NCI-H345 (cell line): ENCODE measurements at regions not wholly inside any gene's neighbourhood (a gene's known extent, or its start where the extent isn't known, plus 50 kb on each side); places are given as distances from the start of the nearest gene placed in this dataset.
"Not testable (repeated sequence)": the region's sequence is repeated elsewhere in the genome, so short reads cannot be mapped to it uniquely, and the experiment has no call there.

ENCODE experiments used
- DNase-seq: peaks from one replicate; lab custom pipeline; 2025; lab: John Stamatoyannopoulos, UW

GRCh38 chr9:102941868-102942267 is 53.3 kb upstream of the CYLC2 start:
- DNase-seq, result no peak

GRCh38 chr9:102922526-102922925 is 72.6 kb upstream of the CYLC2 start:
- DNase-seq, result no peak

- DNase-seq, result no peak
Measured at GRCh38 chr9:102911185-102911584, 83.9 kb upstream of the CYLC2 start.

GRCh38 chr9:102905795-102906194 is 89.3 kb upstream of the CYLC2 start:
- not testable (repeated sequence) for DNase-seq

DNA sequence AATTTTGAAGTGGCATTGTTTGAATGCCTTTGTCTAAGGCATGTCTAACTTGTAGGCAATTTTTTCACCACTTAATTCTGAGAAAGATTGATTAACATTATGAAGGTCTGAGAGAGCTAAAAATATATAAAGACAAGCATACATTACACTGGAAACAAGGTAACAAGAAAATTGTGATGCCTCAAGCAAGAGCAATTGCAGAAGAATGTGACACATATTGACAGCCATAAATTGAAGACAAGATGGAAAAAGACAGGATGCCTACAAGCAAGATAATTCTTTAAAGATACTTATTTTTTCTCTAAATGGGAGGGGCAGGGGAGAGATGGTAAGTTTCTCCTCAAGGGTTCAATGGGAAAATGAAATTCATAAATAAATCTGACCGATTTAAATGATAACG is 103.1 kb upstream of the CYLC2 start:
- DNase-seq, result no peak

DNA sequence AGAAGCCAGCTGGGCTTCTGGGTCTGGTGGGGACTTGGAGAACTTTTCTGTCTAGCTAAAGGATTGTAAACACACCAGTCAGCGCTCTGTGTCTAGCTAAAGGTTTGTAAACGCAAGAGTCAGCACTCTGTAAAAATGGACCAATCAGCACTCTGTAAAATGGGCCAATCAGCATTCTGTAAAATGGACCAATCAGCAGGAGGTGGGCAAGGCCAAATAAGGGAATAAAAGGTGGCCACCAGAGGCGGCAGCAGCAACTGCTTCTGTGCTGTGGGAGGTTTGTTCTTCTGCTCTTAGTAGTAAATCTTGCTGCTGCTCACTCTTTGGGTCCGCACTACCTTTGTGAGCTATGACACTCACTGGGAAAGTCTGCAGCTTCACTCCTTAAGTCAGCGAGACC is 106.4 kb upstream of the CYLC2 start:
- not testable (repeated sequence) for DNase-seq

GRCh38 chr9:102875687-102876086 is 119.4 kb upstream of the CYLC2 start:
- DNase-seq, result no peak

DNA sequence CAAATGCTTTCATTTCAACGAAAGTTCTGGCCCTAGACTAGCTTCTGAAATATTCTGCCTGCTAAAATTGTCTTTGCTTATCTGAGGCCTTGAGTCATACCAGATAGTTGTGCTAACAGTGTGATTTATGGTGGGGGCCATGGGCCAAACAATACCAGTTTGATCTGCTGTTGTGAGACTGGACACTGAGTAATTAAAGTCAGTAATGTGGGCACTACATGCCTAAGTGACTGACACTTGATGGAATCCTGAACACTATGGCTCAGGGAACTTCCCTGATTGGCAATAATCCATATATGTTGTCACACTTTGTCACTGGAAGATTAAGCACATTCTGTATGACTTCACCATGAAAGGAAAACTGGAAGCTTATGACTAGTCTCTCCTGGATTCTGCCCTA is 127.6 kb upstream of the CYLC2 start:
- DNase-seq, result no peak

- DNase-seq, result no peak
Measured at GRCh38 chr9:102862478-102862877, 132.7 kb upstream of the CYLC2 start.

DNA sequence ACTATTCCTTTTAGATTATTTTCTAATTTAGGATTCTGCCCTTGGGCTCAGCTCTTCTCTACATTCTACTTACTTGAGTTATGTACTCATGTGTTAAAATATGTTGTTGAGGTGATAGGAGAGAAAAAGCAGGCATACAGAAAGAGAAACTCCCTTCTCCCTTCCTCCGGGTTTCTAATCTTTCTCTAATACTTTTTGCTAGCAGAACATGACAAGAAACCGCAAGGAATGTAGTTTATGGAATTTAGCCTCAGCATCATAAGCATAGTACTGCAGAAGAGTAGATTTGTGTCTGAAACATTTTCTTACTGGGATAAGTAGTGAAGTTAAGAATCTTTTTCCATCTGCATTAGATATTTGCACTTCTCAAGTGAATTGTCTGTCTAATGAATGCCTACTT is 139.5 kb upstream of the CYLC2 start:
- no peak for DNase-seq

DNA sequence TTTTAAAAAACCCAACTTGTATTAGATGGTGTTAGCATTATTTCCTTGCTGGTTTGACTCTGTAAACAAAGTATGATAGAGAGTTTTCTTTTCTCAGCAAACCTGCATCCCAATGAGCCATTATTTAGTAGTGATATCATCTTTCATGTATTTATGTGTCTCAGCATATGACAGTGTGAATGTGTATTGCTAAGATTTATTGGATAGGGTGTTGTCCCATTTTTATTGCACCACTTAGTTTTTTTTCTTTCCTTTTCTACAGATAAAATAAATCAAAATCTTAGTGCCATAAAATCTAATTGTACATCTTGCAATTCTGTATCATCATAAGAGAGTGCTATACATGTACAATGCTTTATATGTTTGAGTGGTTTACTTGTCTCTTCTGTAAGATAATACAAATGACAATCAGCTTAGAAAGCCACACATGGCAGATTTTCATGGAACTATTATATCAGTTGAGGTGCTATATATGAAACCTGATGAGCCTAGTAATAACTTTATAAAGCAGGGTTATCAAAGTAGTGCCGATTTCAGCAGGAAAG is 149.2 kb upstream of the CYLC2 start:
- no peak for DNase-seq

- no peak for DNase-seq
Measured at GRCh38 chr9:102844716-102845115, 150.4 kb upstream of the CYLC2 start.

DNA sequence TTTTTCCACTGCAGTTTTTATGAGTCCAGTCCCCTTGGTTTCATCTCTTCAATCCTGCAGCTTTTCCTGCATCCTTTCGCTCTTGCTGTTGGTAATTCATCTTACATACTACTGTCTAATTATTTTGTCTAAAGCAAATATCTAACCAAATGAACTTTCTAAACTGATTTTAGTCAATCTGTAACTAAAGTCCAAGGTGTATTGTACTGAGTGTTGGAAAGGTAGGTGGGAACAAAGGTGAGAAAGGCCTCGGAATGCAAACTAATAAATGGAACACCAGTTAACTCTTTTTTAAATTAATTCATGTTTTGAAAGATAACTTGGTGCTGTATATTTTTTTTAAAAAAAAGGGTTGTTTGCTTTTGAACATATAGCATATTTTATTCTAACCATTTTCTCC is 152.7 kb upstream of the CYLC2 start:
- DNase-seq, result no peak

DNA sequence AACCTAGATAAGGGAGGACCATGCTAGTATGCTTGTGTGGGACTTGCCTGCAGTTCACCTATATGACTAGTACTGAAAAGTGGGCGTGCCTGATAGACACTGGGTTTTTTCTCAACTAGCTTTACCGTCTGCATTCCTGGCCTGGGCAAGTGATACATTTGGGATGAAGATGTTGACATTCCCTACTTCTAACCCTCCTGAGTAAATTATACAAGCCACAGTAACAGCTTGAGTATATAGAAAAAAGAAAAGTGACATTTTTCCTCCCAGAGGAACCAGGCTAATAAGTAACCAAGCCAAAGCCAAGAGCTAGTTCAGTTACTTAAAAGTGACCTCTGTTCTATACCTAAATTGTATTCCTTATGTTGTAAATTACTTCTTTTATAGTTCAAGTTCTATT is 153.8 kb upstream of the CYLC2 start:
- DNase-seq, result no peak

GRCh38 chr9:102840335-102840734 is 154.8 kb upstream of the CYLC2 start:
- DNase-seq, result no peak

GRCh38 chr9:102832814-102833213 is 162.3 kb upstream of the CYLC2 start:
- DNase-seq, result no peak

- DNase-seq, result no peak
Measured at GRCh38 chr9:102796244-102796643, 198.9 kb upstream of the CYLC2 start.

DNA sequence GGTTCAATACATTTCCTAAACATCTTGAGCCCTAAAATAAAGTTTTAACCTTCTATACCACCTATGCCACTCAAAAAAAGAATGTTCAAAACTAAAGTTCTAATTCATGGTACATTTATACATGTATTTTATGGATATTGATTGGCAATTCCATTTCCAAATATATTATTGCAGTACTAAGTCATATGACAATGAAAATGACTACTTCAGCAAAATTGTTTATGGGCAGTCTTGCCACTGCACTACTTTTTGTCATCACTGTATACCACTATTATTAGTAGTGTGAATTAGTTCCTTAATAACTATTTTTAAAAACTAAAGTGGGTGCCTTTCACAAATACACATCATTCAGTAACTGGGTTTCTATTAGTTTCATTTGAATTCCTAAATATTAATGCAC is 199.6 kb upstream of the CYLC2 start:
- no peak for DNase-seq

DNA sequence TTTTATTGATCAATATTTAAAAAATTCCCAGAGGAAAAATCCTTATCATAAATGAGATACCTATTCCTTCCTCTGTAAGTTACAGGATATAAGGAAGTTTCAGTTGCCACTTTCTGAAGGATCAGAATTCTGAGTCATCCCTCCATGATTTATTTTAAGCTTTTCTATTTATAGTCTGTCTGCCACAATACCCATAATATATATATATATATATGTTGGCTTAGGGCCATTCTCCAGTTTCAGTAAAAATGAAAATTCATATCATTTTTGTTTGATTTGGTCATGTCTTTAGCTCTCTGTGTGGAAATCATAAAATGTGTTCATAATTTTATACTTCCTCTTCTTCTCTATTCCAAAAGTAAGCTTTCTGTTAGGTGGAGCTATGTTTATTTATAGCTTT is 215.8 kb upstream of the CYLC2 start:
- DNase-seq, result no peak

DNA sequence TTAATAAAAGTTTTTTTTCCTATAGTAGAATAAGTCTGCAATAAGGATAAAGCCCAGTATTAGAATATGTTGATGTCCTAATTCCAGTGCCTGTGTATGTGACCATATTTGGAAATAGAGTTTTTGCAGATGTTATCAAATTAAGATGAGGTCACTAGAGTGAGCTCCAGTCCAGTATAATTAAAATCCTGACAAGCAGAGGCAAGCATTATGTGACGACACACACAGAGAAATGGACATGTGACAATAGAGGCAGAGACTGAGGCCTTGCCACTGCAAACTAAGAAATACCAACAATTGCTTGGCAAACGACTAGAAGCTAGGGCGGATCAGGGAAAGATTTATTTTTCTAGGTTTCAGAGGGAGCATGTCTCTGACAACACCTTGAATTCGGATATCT is 216.4 kb upstream of the CYLC2 start:
- no peak for DNase-seq

DNA sequence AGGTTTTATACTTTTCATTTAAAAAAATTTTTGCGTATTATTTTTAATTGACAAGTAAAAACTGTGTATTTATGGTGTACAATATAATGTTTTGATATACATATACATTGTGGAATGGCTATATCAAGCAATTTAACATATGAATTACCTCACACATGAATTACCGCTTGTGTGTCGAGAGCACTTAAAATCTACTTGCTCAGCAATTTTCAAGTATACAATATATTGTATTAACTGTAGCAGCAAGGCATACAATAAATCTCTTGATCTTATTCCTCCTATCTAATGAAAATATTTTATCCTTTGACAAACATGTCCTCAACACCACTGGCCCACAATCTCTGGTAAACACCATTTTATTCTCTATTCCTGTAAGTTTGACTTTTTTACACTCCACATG is 224.4 kb upstream of the CYLC2 start:
- no peak for DNase-seq

DNA sequence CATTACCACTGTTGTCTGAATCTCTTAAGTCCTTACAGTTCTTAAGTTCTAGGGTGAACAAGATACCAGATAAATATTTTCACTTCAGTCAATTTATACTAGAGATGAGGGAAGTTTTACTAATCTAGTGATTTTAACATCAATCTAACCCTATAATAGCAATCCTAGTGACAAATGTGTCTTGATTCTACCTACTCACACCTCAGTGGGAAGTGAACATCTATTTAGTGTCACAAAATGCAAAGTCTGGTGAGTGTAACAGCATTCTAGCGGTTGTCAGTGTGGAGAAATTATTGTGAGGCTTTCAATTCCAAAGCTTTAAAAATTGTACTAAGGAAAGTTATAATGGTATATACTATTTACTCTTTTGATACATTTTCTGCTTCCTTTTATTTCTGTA is 225.8 kb upstream of the CYLC2 start:
- DNase-seq, result no peak

DNA sequence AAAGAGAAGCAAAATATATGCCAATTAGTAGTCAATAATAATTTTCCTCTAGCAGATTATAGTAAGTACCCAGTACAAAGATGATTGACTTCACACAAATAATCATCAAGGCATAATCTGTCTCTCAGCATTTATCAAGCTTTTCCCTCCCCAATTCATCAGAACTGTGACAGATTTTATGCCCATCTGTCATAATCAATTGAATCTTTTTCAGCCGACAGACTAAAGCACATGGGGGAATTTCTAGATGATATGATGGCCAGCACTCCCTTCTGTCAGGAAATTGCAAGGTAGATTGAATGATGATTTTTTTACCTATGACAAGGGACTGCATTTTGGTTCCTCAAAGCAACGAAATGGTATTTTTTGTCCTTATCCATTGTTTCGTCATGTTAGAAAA is 227.1 kb upstream of the CYLC2 start:
- DNase-seq, result no peak

GRCh38 chr9:102767076-102767475 is 228.1 kb upstream of the CYLC2 start:
- no peak for DNase-seq

DNA sequence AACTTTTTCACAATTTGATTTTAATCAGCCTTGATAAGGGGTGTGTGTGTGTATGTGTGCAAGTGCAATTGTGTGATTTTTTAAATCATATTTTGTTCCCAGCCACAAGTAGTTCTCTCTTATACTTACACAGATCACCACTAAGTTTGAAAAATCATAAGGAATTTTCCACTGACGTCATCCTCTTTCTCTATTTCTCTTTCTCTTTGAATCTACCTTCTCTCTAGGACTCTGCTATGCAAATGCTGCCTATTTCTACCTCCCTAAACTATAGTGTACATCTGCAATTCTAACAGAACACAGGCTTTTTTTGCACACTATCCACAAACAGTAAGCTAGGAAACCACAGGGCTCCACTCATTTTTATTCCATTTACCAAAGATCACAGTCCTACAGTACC is 254.6 kb upstream of the CYLC2 start:
- DNase-seq, result no peak
